ENCODE measurements at regions not wholly inside any gene's neighbourhood (a gene's known extent, or its start where the extent isn't known, plus 50 kb on each side); places are given as distances from the start of the nearest gene placed in this dataset.

- no peaks in the 10 kb centered on the region for H3K27me3 ChIP-seq
- no peak overlapping the region for H3K4me2 ChIP-seq
- H3K27ac ChIP-seq: no peak overlapping the region
- H4K20me1 ChIP-seq (ENCODE audit: insufficient read depth, poor library complexity, severe bottlenecking): no peaks in the 10 kb centered on the region
- no peaks in the 10 kb centered on the region for H3K9me3 ChIP-seq (ENCODE audit: low read depth)
- no peak for DNase-seq (ENCODE audit: low spot score)
- H3K9me2 ChIP-seq (replicated peaks; ENCODE audit: insufficient read depth): no peaks in the 10 kb centered on the region
- H2AFZ ChIP-seq: no peak overlapping the region
- no peaks in the 10 kb centered on the region for H3K79me2 ChIP-seq
- no peaks in the 10 kb centered on the region for H3K4me1 ChIP-seq (ENCODE audit: insufficient read depth)
- no peaks in the 10 kb centered on the region for H3K36me3 ChIP-seq (replicated peaks; ENCODE audit: insufficient read depth, low read depth)
- TF ChIP-seq, protein P1, sequence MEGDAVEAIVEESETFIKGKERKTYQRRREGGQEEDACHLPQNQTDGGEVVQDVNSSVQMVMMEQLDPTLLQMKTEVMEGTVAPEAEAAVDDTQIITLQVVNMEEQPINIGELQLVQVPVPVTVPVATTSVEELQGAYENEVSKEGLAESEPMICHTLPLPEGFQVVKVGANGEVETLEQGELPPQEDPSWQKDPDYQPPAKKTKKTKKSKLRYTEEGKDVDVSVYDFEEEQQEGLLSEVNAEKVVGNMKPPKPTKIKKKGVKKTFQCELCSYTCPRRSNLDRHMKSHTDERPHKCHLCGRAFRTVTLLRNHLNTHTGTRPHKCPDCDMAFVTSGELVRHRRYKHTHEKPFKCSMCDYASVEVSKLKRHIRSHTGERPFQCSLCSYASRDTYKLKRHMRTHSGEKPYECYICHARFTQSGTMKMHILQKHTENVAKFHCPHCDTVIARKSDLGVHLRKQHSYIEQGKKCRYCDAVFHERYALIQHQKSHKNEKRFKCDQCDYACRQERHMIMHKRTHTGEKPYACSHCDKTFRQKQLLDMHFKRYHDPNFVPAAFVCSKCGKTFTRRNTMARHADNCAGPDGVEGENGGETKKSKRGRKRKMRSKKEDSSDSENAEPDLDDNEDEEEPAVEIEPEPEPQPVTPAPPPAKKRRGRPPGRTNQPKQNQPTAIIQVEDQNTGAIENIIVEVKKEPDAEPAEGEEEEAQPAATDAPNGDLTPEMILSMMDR (IDR thresholded peaks at IDR 0.05; ENCODE audit: poor library complexity): no peak
- TF ChIP-seq EZH2 (IDR thresholded peaks at IDR 0.05; ENCODE audit: borderline replicate concordance) (no peak), EZH2phosphoT487 (IDR thresholded peaks at IDR 0.05; ENCODE audit: low read depth, severe bottlenecking, unreplicated experiment) (no peak)
- no peak overlapping the region for H3K4me3 ChIP-seq
Measured at GRCh38 chr13:60707878-60708277, 310.9 kb downstream of the TDRD3 start.

DNA sequence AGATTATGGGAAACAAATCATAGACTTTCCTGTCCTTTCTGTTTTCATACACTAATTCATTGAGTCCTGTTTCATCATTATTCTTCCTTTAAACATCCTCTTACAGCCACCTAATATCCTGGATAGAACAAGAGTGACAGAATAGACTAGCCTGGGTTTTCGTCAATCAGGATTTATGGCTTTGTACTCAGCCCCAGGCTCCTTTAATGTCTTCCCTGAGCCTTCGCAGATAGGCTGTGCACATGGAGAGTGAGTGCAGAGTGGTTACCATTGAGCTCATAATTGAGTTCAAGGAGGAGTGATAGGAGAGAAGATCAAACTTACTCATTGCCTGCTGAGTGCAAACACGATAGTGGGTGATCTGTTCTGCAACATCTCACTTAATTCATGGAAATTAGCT, 304.9 kb downstream of the TDRD3 start:
- Histone ChIP-seq H3K4me3 (no peak overlapping the region), H3K4me2 (no peak overlapping the region), H3K9me3 (ENCODE audit: low read depth) (no peaks in the 10 kb centered on the region), H3K27ac (no peak overlapping the region), H3K4me1 (ENCODE audit: insufficient read depth) (no peaks in the 10 kb centered on the region), H3K27me3 (no peaks in the 10 kb centered on the region), H4K20me1 (ENCODE audit: insufficient read depth, poor library complexity, severe bottlenecking) (no peaks in the 10 kb centered on the region), H3K9me2 (replicated peaks; ENCODE audit: insufficient read depth) (no peaks in the 10 kb centered on the region), H2AFZ (no peak overlapping the region), H3K36me3 (replicated peaks; ENCODE audit: insufficient read depth, low read depth) (no peaks in the 10 kb centered on the region), H3K79me2 (no peaks in the 10 kb centered on the region)
- no peak for DNase-seq (ENCODE audit: low spot score)
- WGBS (ENCODE audit: low lambda C conversion rate, missing lambda C conversion rate): 60% methylated on average over 3 of the region's 3 CpGs
- TF ChIP-seq EZH2 (IDR thresholded peaks at IDR 0.05; ENCODE audit: borderline replicate concordance) (no peak), EZH2phosphoT487 (IDR thresholded peaks at IDR 0.05; ENCODE audit: low read depth, severe bottlenecking, unreplicated experiment) (no peak)
- TF ChIP-seq, protein P1 (IDR thresholded peaks at IDR 0.05; ENCODE audit: poor library complexity): no peak

DNA sequence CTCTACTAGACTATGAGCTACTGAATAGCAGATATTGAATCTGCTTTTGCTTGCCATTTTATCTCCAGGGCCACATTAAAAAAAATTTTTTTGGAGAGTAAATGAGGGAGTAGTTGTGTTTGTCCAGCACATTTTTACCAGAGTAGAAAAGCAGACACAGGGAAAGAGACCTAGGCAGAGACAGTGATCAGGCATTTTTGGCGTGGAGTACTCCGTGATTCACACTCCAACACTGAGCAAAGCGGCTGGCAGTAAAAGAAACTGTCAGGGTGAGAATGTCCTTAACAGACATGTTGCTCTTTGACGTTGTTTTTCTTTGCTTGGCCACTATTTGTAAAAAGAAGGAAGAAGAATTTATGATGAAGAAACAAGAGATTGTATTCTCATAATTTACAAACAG, 304.0 kb downstream of the TDRD3 start:
- no peak overlapping the region for H3K4me2 ChIP-seq
- no peaks in the 10 kb centered on the region for H3K4me1 ChIP-seq (ENCODE audit: insufficient read depth)
- H2AFZ ChIP-seq: no peak overlapping the region
- no peak overlapping the region for H3K27ac ChIP-seq
- H3K36me3 ChIP-seq (replicated peaks; ENCODE audit: insufficient read depth, low read depth): no peaks in the 10 kb centered on the region
- no peak for TF ChIP-seq EZH2 (IDR thresholded peaks at IDR 0.05; ENCODE audit: borderline replicate concordance)
- no peak for TF ChIP-seq EZH2phosphoT487 (IDR thresholded peaks at IDR 0.05; ENCODE audit: low read depth, severe bottlenecking, unreplicated experiment)
- TF ChIP-seq, protein P1 (IDR thresholded peaks at IDR 0.05; ENCODE audit: poor library complexity): no peak
- no peak for DNase-seq (ENCODE audit: low spot score)
- H3K4me3 ChIP-seq: no peak overlapping the region
- 70% methylated on average over 4 of the region's 4 CpGs for WGBS (ENCODE audit: low lambda C conversion rate, missing lambda C conversion rate)
- no peaks in the 10 kb centered on the region for H4K20me1 ChIP-seq (ENCODE audit: insufficient read depth, poor library complexity, severe bottlenecking)
- H3K9me2 ChIP-seq (replicated peaks; ENCODE audit: insufficient read depth): no peaks in the 10 kb centered on the region
- H3K27me3 ChIP-seq: no peaks in the 10 kb centered on the region
- no peaks in the 10 kb centered on the region for H3K9me3 ChIP-seq (ENCODE audit: low read depth)
- no peaks in the 10 kb centered on the region for H3K79me2 ChIP-seq

DNA sequence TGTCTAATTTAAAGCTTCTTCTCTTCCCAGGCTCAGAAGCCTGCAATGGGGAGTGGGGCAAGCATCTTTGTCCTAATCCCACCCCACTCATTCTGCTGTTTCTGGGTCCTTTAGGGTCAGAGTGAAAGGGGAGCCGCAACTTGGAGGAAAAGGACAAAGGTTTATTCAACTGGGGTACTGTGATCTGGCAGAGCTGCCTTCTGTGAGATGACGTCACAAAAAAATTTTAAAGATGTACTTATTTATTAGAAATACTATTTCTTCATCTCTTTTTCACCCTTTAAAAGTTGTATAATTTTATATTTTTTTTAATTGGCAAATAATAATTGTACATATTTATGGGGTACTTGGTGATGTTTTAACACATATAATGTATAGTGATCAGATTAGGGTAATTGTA, 302.6 kb downstream of the TDRD3 start:
- Histone ChIP-seq H2AFZ (no peak overlapping the region), H3K27me3 (no peaks in the 10 kb centered on the region), H3K79me2 (no peaks in the 10 kb centered on the region), H3K27ac (no peak overlapping the region), H3K4me3 (no peak overlapping the region), H3K4me1 (ENCODE audit: insufficient read depth) (no peaks in the 10 kb centered on the region), H3K9me2 (replicated peaks; ENCODE audit: insufficient read depth) (no peaks in the 10 kb centered on the region), H3K36me3 (replicated peaks; ENCODE audit: insufficient read depth, low read depth) (no peaks in the 10 kb centered on the region), H4K20me1 (ENCODE audit: insufficient read depth, poor library complexity, severe bottlenecking) (no peaks in the 10 kb centered on the region), H3K9me3 (ENCODE audit: low read depth) (no peaks in the 10 kb centered on the region), H3K4me2 (no peak overlapping the region)
- 98% methylated on average over 2 of the region's 2 CpGs for WGBS (ENCODE audit: low lambda C conversion rate, missing lambda C conversion rate)
- DNase-seq (ENCODE audit: low spot score): no peak
- no peak for TF ChIP-seq EZH2 (IDR thresholded peaks at IDR 0.05; ENCODE audit: borderline replicate concordance)
- TF ChIP-seq EZH2phosphoT487 (IDR thresholded peaks at IDR 0.05; ENCODE audit: low read depth, severe bottlenecking, unreplicated experiment): no peak
- TF ChIP-seq, protein P1 (IDR thresholded peaks at IDR 0.05; ENCODE audit: poor library complexity): no peak

Measured in hepatocyte (in vitro differentiated cells).